Fibroblast of pulmonary artery (primary cell): ENCODE measurements at regions not wholly inside any gene's neighbourhood (a gene's known extent, or its start where the extent isn't known, plus 50 kb on each side); places are given as distances from the start of the nearest gene placed in this dataset.

Experiments
- DNase-seq: peaks from one replicate; pipeline ENCODE4 v3.0.0-alpha.2; 2010; ENCODE audit warnings: low read depth
- H3K4me3 ChIP-seq: replicated peaks from 2 replicates; pipeline ENCODE4 v1.5.1; 2011; ENCODE audit warnings: low read depth, mild to moderate bottlenecking, control low read depth, low read length, moderate library complexity
- TF ChIP-seq, protein P1 (sequence below): IDR thresholded peaks from 2 replicates; pipeline ENCODE4 v1.5.1; 2011; ENCODE audit warnings: mild to moderate bottlenecking, control low read depth, low read length, inconsistent platforms; ENCODE audit errors: missing control alignments

DNA sequence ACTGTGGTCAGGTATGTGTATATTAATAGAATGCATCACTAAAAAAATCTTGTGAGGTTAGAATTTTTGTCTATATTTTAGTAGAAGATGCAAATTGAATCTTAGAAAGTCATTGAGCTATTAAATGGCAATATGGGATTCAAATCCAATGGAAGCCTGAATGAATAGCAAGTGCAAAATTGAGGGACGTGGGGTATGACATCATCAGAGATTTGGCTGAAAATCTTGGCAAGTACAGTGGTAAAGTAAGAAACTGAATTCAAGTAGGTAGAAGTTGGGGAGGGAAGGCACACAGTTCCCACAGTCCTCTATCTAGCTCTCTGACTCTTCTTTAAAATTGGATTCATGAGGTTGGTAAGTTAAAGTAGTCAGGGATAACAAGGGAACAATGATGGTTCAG lies 97.4 kb upstream of the SSTR1 start:
- DNase-seq, result no peak
- TF ChIP-seq, protein P1, sequence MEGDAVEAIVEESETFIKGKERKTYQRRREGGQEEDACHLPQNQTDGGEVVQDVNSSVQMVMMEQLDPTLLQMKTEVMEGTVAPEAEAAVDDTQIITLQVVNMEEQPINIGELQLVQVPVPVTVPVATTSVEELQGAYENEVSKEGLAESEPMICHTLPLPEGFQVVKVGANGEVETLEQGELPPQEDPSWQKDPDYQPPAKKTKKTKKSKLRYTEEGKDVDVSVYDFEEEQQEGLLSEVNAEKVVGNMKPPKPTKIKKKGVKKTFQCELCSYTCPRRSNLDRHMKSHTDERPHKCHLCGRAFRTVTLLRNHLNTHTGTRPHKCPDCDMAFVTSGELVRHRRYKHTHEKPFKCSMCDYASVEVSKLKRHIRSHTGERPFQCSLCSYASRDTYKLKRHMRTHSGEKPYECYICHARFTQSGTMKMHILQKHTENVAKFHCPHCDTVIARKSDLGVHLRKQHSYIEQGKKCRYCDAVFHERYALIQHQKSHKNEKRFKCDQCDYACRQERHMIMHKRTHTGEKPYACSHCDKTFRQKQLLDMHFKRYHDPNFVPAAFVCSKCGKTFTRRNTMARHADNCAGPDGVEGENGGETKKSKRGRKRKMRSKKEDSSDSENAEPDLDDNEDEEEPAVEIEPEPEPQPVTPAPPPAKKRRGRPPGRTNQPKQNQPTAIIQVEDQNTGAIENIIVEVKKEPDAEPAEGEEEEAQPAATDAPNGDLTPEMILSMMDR, result no peak
- no peak overlapping the region for H3K4me3 ChIP-seq

DNA sequence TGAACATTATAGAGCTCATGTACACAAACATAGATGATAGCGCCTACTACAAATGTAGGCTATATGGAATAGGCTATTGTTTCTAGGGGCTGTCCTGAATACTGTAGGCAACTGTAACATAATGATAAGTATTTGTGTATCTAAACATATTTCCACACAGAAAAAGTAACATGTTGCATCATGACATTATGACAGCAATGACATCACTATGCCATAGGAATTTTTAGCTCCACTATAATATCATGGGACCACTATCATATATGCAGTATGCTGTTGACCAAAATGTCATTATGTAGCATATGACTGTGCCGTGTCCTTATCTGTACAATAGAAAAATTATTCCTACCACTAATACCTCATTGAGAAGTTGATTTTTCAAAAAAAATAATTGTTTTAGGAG lies 96.7 kb upstream of the SSTR1 start:
- DNase-seq, result no peak
- TF ChIP-seq, protein P1, result no peak

DNA sequence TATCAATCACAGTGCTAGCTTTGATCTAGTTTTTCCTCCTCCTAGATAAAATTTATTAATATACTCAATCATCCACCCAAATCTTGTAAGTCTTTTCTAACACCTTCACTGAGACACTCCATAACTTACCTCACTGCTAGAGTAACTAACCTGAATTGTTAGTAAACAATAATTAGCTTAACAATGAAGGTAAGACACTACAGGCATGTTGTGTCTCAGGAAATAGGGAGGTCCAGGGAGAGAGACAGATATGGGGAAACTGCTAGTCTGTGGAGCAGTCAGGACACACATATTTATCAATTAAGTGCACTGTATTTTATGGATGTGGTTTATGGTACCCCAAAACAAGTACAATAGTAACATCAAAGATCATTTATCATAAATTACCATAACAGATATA lies 94.2 kb upstream of the SSTR1 start:
- no peak overlapping the region for H3K4me3 ChIP-seq
- TF ChIP-seq, protein P1, result no peak
- no peak for DNase-seq

More for the DNA sequence above, 96.7 kb upstream of the SSTR1 start:
- H3K4me3 ChIP-seq, result no peak overlapping the region

DNA sequence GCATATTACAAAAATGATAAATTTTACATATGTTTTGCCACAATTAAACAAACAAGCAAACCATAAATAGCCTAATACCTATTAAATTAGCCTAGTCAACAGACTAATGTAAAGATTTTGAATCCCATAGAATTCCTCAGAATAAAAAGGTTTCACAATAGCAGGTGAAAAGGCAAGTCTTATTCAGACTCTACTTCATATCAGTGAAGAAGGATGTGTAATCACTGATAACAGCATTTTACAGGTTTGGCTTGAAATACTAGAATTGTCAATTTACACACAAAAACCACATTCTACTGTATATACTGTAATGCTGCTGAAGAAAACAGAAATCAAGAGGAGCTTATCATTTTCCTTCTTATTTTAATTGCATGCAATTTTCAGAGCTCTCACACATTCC lies 90.8 kb upstream of the SSTR1 start:
- no peak overlapping the region for H3K4me3 ChIP-seq
- DNase-seq, result no peak
- TF ChIP-seq, protein P1, result no peak

DNA sequence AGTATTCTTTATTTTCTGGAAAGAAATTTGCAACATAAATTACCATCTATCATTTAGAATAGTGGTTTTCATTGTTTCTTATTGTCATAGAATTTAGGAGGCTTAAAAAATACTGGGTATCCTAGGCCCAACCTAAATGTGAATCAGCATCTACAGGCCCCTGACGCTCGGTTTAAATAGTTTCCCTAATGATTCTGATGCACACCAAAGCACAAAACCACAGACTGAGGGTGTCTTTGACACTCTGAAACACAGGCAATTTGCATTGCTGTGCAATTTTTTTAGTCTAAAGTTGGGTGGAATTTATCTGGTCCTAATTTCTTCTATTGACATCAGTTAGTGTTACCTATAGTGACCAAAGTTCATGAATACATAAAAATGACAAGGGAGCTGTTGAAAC lies 87.6 kb upstream of the SSTR1 start:
- TF ChIP-seq, protein P1, result no peak
- no peak overlapping the region for H3K4me3 ChIP-seq
- DNase-seq, result no peak

DNA sequence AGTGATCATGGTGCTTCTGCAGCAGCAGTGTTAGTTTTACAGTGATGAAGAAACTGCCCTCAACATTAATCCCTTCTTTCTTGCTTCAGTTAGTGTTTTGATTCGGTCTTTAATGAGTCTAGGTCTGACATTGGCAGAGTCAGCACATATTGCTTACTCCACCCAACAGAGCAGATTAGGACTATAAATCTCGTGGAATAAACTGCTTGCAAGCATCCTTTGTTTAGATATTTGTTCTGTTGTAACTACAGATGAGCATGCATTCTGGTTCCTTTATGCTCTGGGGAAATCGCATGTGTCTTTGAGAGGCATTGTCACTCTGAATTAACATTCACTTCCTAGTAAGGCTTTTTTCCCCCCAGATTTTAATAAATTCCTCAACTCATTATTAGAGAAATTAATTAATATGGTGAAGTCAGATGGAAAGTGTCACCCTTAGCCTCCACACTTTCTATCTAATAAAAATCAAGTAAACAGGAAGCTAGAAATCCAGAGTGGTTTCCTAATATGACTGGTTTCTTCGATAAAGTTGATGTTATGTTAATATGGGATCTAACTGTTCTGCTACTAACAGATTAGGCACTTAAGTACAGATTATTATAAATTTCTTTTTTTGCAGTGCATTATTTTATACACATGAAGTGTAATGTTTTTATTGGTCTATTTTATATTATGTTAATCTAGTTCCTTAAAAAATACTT lies 86.2 kb upstream of the SSTR1 start:
- DNase-seq, result no peak
- no peak overlapping the region for H3K4me3 ChIP-seq
- TF ChIP-seq, protein P1, result no peak

DNA sequence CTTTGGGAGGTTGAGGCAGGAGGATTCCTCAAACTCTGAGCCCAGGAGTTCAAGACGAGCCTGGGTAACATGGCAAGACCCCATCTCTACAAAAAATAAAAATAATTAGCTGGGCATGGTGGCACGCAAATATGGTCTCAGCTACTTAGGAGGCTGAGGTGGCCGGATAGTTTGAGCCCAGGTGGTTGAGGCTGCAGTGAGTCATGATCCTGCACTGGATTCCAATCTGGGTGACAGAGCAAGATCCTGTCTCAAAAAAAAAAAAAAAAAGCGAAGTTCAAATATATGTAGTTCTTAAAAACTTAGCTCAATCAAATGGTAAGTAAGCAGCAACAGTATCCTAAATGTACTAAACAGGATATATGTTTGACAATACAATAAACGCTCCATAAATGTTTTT lies 85.5 kb upstream of the SSTR1 start:
- TF ChIP-seq, protein P1, result no peak
- no peak overlapping the region for H3K4me3 ChIP-seq
- no peak for DNase-seq
